ENCODE measurements at regions not wholly inside any gene's neighbourhood (a gene's known extent, or its start where the extent isn't known, plus 50 kb on each side); places are given as distances from the start of the nearest gene placed in this dataset.
A peak's percentile ranks its signal among the peaks of the same experiment; 100 is the strongest.

DNA sequence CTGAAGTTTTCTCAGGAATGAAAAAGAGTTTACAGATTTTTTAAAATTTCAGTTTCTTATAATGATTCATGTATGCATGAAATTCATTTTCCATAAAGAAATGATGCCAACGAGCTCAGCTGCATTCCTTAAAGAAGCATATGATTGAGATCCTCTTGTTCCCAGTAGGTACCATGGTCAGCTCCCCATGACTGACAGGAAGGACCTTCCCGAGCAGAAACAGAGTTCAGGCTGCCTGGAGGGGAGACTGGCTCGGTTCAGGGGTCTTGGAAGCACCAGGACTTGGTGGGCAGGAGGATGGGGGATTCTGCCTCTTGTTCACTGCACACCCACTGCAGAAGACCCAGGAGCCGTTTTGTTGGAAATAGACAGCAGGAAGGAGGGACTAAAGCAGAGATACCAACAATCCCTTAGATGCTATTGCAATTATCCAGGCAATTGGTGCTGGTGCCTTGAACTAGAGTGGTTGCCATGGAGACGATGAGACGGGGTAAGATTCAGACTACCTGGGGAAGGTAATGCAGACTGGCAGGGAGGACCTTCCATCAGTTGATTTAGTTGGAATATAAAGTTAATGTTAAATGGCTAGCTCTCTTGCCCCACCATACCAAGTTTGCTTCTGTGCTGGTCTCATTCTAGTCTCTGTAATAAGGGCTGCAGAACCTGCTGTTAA, 447.8 kb downstream of the MTRR start:
- Histone ChIP-seq H3K9ac (ENCODE audit: insufficient read depth, low read depth, low read length) (no peak overlapping the region), H3K79me2 (ENCODE audit: insufficient read depth, low read length) (no peaks in the 10 kb centered on the region), H4K20me1 (ENCODE audit: insufficient read depth, low read length) (no peaks in the 10 kb centered on the region), H3K4me3 (replicated peaks in 1 of 3; ENCODE audit: insufficient read depth in 1 of 3, low read depth in 2 of 3, low read length in 3 of 3) (no peak overlapping the region), H3K36me3 (replicated peaks in 1 of 2; ENCODE audit: control insufficient read depth in 1 of 2, insufficient read depth in 2 of 2, low read length in 2 of 2) (no peaks in the 10 kb centered on the region), H3K27me3 (ENCODE audit: control insufficient read depth in 1 of 2, insufficient read depth in 2 of 2, low read length in 2 of 2) (no peaks in the 10 kb centered on the region), H3K4me1 (ENCODE audit: insufficient read depth, low read length) (no peaks in the 10 kb centered on the region), H3K9me3 (ENCODE audit: low read length) (peaks cover 58% of the 10 kb centered on the region), H2AFZ (ENCODE audit: low read length) (no peak overlapping the region), H3K4me2 (ENCODE audit: low read depth, low read length) (no peak overlapping the region), H3K27ac (ENCODE audit: extremely low read length, insufficient read depth, low read length) (no peak overlapping the region)
- ChIA-PET CTCF (ENCODE audit: low intra/inter-chr PET ratio, low total read pairs) (no interaction called here), POLR2A (no interaction called here)
- intact Hi-C loops (cut with micrococcal nuclease; ENCODE audit: unreplicated experiment) (no loop called here), in situ Hi-C loops (cut with HindIII; ENCODE audit: extremely low pct_ligation_motif_present, low pct_unique_long_range_greater_than_20kb) (no loop called here)
- TF ChIP-seq NCOA2 (CRISPR knock-in tag; IDR thresholded peaks at IDR 0.05) (no peak), REST (IDR thresholded peaks at IDR 0.05; ENCODE audit: borderline replicate concordance in 1 of 2, low read depth in 1 of 2, low read length in 2 of 2) (peak in 1 of 2 experiments; percentile 72), NR1H2 (CRISPR knock-in tag; IDR thresholded peaks at IDR 0.05; ENCODE audit: borderline replicate concordance, low read depth) (no peak)
- FAIRE-seq (no peak), ATAC-seq (no peak), DNase-seq (ENCODE audit: low spot score) (no peak)
- WGBS (ENCODE audit: low lambda C conversion rate) = 1% methylated on average over 6 of the region's 6 CpGs
- no TSS peak for BruUV-seq (replicated peaks)

- WGBS (ENCODE audit: low lambda C conversion rate) = 27% methylated on average over 6 of the region's 6 CpGs
- ChIA-PET CTCF (ENCODE audit: low intra/inter-chr PET ratio, low total read pairs) (no interaction called here), POLR2A (no interaction called here)
- H3K4me2 ChIP-seq (ENCODE audit: low read depth, low read length) = no peak overlapping the region
- no peak for FAIRE-seq
- H2AFZ ChIP-seq (ENCODE audit: low read length) = no peak overlapping the region
- in situ Hi-C loops (cut with HindIII; ENCODE audit: extremely low pct_ligation_motif_present, low pct_unique_long_range_greater_than_20kb) (no loop called here), intact Hi-C loops (cut with micrococcal nuclease; ENCODE audit: unreplicated experiment) (no loop called here)
- no peak overlapping the region for H3K27ac ChIP-seq (ENCODE audit: extremely low read length, insufficient read depth, low read length)
- no peak for DNase-seq (ENCODE audit: low spot score)
- peaks cover 58% of the 10 kb centered on the region for H3K9me3 ChIP-seq (ENCODE audit: low read length)
- no peaks in the 10 kb centered on the region for H3K4me1 ChIP-seq (ENCODE audit: insufficient read depth, low read length)
- no peaks in the 10 kb centered on the region for H3K79me2 ChIP-seq (ENCODE audit: insufficient read depth, low read length)
- H3K4me3 ChIP-seq (replicated peaks in 1 of 3; ENCODE audit: insufficient read depth in 1 of 3, low read depth in 2 of 3, low read length in 3 of 3) = no peak overlapping the region
- H4K20me1 ChIP-seq (ENCODE audit: insufficient read depth, low read length) = no peaks in the 10 kb centered on the region
- BruUV-seq (replicated peaks) = no TSS peak
- no peaks in the 10 kb centered on the region for H3K27me3 ChIP-seq (ENCODE audit: control insufficient read depth in 1 of 2, insufficient read depth in 2 of 2, low read length in 2 of 2)
- ATAC-seq = no peak
- H3K9ac ChIP-seq (ENCODE audit: insufficient read depth, low read depth, low read length) = no peak overlapping the region
- H3K36me3 ChIP-seq (replicated peaks in 1 of 2; ENCODE audit: control insufficient read depth in 1 of 2, insufficient read depth in 2 of 2, low read length in 2 of 2) = no peaks in the 10 kb centered on the region
- TF ChIP-seq ZNF891 (CRISPR knock-in tag; IDR thresholded peaks at IDR 0.05) (no peak), SALL2 (CRISPR knock-in tag; IDR thresholded peaks at IDR 0.05) (no peak), ZNF33A (CRISPR knock-in tag; IDR thresholded peaks at IDR 0.05; ENCODE audit: borderline replicate concordance) (no peak), ZNF503 (CRISPR knock-in tag; IDR thresholded peaks at IDR 0.05) (no peak), ZNF354B (CRISPR knock-in tag; IDR thresholded peaks at IDR 0.05) (no peak), MIXL1 (CRISPR knock-in tag; IDR thresholded peaks at IDR 0.05) (no peak), HMGA1 (CRISPR knock-in tag; conservative IDR thresholded peaks at IDR 0.05) (no peak), ZNF639 (CRISPR knock-in tag; conservative IDR thresholded peaks at IDR 0.05) (no peak), ZNF10 (CRISPR knock-in tag; IDR thresholded peaks at IDR 0.05; ENCODE audit: borderline replicate concordance, low read depth) (no peak)
Observed at GRCh38 chr5:8317335-8317734, 448.4 kb downstream of the MTRR start.
